ENCODE measurements at regions not wholly inside any gene's neighbourhood (a gene's known extent, or its start where the extent isn't known, plus 50 kb on each side); places are given as distances from the start of the nearest gene placed in this dataset.
"Not testable (repeated sequence)": the region's sequence is repeated elsewhere in the genome, so short reads cannot be mapped to it uniquely, and the experiment has no call there.

GRCh38 chr5:111615054-111615453, 102.7 kb upstream of the STARD4 start:
- Histone ChIP-seq H4K8ac (ENCODE audit: low read depth, low read length) (no peak overlapping the region), H3K4me2 (ENCODE audit: insufficient read depth, low read length, poor library complexity, severe bottlenecking) (no peak overlapping the region), H2BK12ac (ENCODE audit: low read length) (no peak overlapping the region), H3K18ac (ENCODE audit: low read length) (no peak overlapping the region), H2BK5ac (ENCODE audit: low read length) (no peak overlapping the region), H3K4me3 (ENCODE audit: low read length in 2 of 2) (no peak overlapping the region), H3K27ac (replicated peaks; ENCODE audit: low read length) (no peak overlapping the region), H4K91ac (ENCODE audit: low read depth, low read length, poor library complexity) (no peak overlapping the region), H3K9me3 (replicated peaks in 1 of 2; ENCODE audit: control insufficient read depth in 2 of 2, insufficient read depth in 1 of 2, low read depth in 1 of 2, low read length in 2 of 2) (no peaks in the 10 kb centered on the region), H2AK5ac (ENCODE audit: low read depth, low read length) (no peak overlapping the region), H3K14ac (ENCODE audit: low read length) (no peak overlapping the region), H3K79me1 (ENCODE audit: low read depth, low read length) (no peaks in the 10 kb centered on the region), H2BK120ac (ENCODE audit: low read depth, low read length) (no peak overlapping the region), H3K23ac (ENCODE audit: low read depth, low read length, poor library complexity) (no peak overlapping the region), H3K4ac (ENCODE audit: low read length) (no peak overlapping the region), H3K27me3 (ENCODE audit: control insufficient read depth in 3 of 3, insufficient read depth in 3 of 3, low read depth in 1 of 3, low read length in 3 of 3) (no peaks in the 10 kb centered on the region), H2AFZ (ENCODE audit: low read length) (no peak overlapping the region), H3K4me1 (ENCODE audit: control insufficient read depth in 2 of 2, insufficient read depth in 1 of 2, low read depth in 1 of 2, low read length in 2 of 2) (no peaks in the 10 kb centered on the region), H2BK15ac (ENCODE audit: low read length) (no peak overlapping the region), H3K9ac (ENCODE audit: low read depth, low read length, poor library complexity) (no peak overlapping the region), H3K36me3 (replicated peaks in 1 of 2; ENCODE audit: control insufficient read depth in 2 of 2, insufficient read depth in 2 of 2, low read length in 2 of 2) (no peaks in the 10 kb centered on the region)
- no CpG with 5 or more reads among the region's 1 CpG for WGBS, 2 donors (ENCODE audit: extremely low coverage in 2 of 2, insufficient read length in 2 of 2, insufficient replicate concordance in 1 of 2)
- DNase-seq (ENCODE audit: low spot score): no peak

- not testable (repeated sequence) for H3K27ac ChIP-seq (replicated peaks; ENCODE audit: low read length); H3K27me3 ChIP-seq (ENCODE audit: control insufficient read depth in 3 of 3, insufficient read depth in 3 of 3, low read depth in 1 of 3, low read length in 3 of 3); H4K91ac ChIP-seq (ENCODE audit: low read depth, low read length, poor library complexity); H3K79me1 ChIP-seq (ENCODE audit: low read depth, low read length); H2BK120ac ChIP-seq (ENCODE audit: low read depth, low read length); H3K23ac ChIP-seq (ENCODE audit: low read depth, low read length, poor library complexity); DNase-seq (ENCODE audit: low spot score); H4K8ac ChIP-seq (ENCODE audit: low read depth, low read length); H2AK5ac ChIP-seq (ENCODE audit: low read depth, low read length); H2BK12ac ChIP-seq (ENCODE audit: low read length); H3K18ac ChIP-seq (ENCODE audit: low read length); H2AFZ ChIP-seq (ENCODE audit: low read length); H2BK5ac ChIP-seq (ENCODE audit: low read length); H3K4ac ChIP-seq (ENCODE audit: low read length); H3K9me3 ChIP-seq (replicated peaks in 1 of 2; ENCODE audit: control insufficient read depth in 2 of 2, insufficient read depth in 1 of 2, low read depth in 1 of 2, low read length in 2 of 2); H3K4me3 ChIP-seq (ENCODE audit: low read length in 2 of 2); H3K36me3 ChIP-seq (replicated peaks in 1 of 2; ENCODE audit: control insufficient read depth in 2 of 2, insufficient read depth in 2 of 2, low read length in 2 of 2); H3K4me2 ChIP-seq (ENCODE audit: insufficient read depth, low read length, poor library complexity, severe bottlenecking); H3K14ac ChIP-seq (ENCODE audit: low read length); H2BK15ac ChIP-seq (ENCODE audit: low read length); H3K4me1 ChIP-seq (ENCODE audit: control insufficient read depth in 2 of 2, insufficient read depth in 1 of 2, low read depth in 1 of 2, low read length in 2 of 2); H3K9ac ChIP-seq (ENCODE audit: low read depth, low read length, poor library complexity)
- WGBS, 2 donors (ENCODE audit: extremely low coverage in 2 of 2, insufficient read length in 2 of 2, insufficient replicate concordance in 1 of 2): no CpG with 5 or more reads among the region's 32 CpGs
Measured at GRCh38 chr5:111612013-111612630, 99.8 kb upstream of the STARD4 start.

- Histone ChIP-seq H3K79me1 (ENCODE audit: low read depth, low read length) (no peaks in the 10 kb centered on the region), H2AK5ac (ENCODE audit: low read depth, low read length) (no peak overlapping the region), H2BK5ac (ENCODE audit: low read length) (no peak overlapping the region), H3K18ac (ENCODE audit: low read length) (no peak overlapping the region), H2AFZ (ENCODE audit: low read length) (no peak overlapping the region), H3K9ac (ENCODE audit: low read depth, low read length, poor library complexity) (no peak overlapping the region), H3K9me3 (replicated peaks in 1 of 2; ENCODE audit: control insufficient read depth in 2 of 2, insufficient read depth in 1 of 2, low read depth in 1 of 2, low read length in 2 of 2) (no peaks in the 10 kb centered on the region), H3K27me3 (ENCODE audit: control insufficient read depth in 3 of 3, insufficient read depth in 3 of 3, low read depth in 1 of 3, low read length in 3 of 3) (no peaks in the 10 kb centered on the region), H3K4me1 (ENCODE audit: control insufficient read depth in 2 of 2, insufficient read depth in 1 of 2, low read depth in 1 of 2, low read length in 2 of 2) (peaks cover 3 to 4% of the 10 kb centered on the region in 2 donors), H3K4ac (ENCODE audit: low read length) (no peak overlapping the region), H4K8ac (ENCODE audit: low read depth, low read length) (no peak overlapping the region), H2BK120ac (ENCODE audit: low read depth, low read length) (no peak overlapping the region), H3K23ac (ENCODE audit: low read depth, low read length, poor library complexity) (no peak overlapping the region), H3K14ac (ENCODE audit: low read length) (no peak overlapping the region), H3K4me2 (ENCODE audit: insufficient read depth, low read length, poor library complexity, severe bottlenecking) (no peak overlapping the region), H4K91ac (ENCODE audit: low read depth, low read length, poor library complexity) (no peak overlapping the region), H2BK12ac (ENCODE audit: low read length) (no peak overlapping the region), H3K4me3 (ENCODE audit: low read length in 2 of 2) (no peak overlapping the region), H3K27ac (replicated peaks; ENCODE audit: low read length) (no peak overlapping the region), H2BK15ac (ENCODE audit: low read length) (no peak overlapping the region), H3K36me3 (replicated peaks in 1 of 2; ENCODE audit: control insufficient read depth in 2 of 2, insufficient read depth in 2 of 2, low read length in 2 of 2) (no peaks in the 10 kb centered on the region)
- no peak for DNase-seq (ENCODE audit: low spot score)
- no CpG with 5 or more reads among the region's 2 CpGs for WGBS, 2 donors (ENCODE audit: extremely low coverage in 2 of 2, insufficient read length in 2 of 2, insufficient replicate concordance in 1 of 2)
Measured at GRCh38 chr5:111606194-111606593, 93.9 kb upstream of the STARD4 start.

- Histone ChIP-seq H3K4me2 (ENCODE audit: insufficient read depth, low read length, poor library complexity, severe bottlenecking) (no peak overlapping the region), H2AFZ (ENCODE audit: low read length) (no peak overlapping the region), H3K14ac (ENCODE audit: low read length) (no peak overlapping the region), H3K23ac (ENCODE audit: low read depth, low read length, poor library complexity) (no peak overlapping the region), H2BK120ac (ENCODE audit: low read depth, low read length) (no peak overlapping the region), H3K9ac (ENCODE audit: low read depth, low read length, poor library complexity) (no peak overlapping the region), H3K4ac (ENCODE audit: low read length) (no peak overlapping the region), H2BK12ac (ENCODE audit: low read length) (no peak overlapping the region), H3K9me3 (replicated peaks in 1 of 2; ENCODE audit: control insufficient read depth in 2 of 2, insufficient read depth in 1 of 2, low read depth in 1 of 2, low read length in 2 of 2) (no peaks in the 10 kb centered on the region), H2BK15ac (ENCODE audit: low read length) (no peak overlapping the region), H2BK5ac (ENCODE audit: low read length) (no peak overlapping the region), H3K4me3 (ENCODE audit: low read length in 2 of 2) (no peak overlapping the region), H3K36me3 (replicated peaks in 1 of 2; ENCODE audit: control insufficient read depth in 2 of 2, insufficient read depth in 2 of 2, low read length in 2 of 2) (no peaks in the 10 kb centered on the region), H4K8ac (ENCODE audit: low read depth, low read length) (no peak overlapping the region), H3K4me1 (ENCODE audit: control insufficient read depth in 2 of 2, insufficient read depth in 1 of 2, low read depth in 1 of 2, low read length in 2 of 2) (peaks cover 4 to 9% of the 10 kb centered on the region in 2 donors), H3K79me1 (ENCODE audit: low read depth, low read length) (no peaks in the 10 kb centered on the region), H2AK5ac (ENCODE audit: low read depth, low read length) (no peak overlapping the region), H3K27ac (replicated peaks; ENCODE audit: low read length) (no peak overlapping the region), H3K27me3 (ENCODE audit: control insufficient read depth in 3 of 3, insufficient read depth in 3 of 3, low read depth in 1 of 3, low read length in 3 of 3) (no peaks in the 10 kb centered on the region), H4K91ac (ENCODE audit: low read depth, low read length, poor library complexity) (no peak overlapping the region), H3K18ac (ENCODE audit: low read length) (no peak overlapping the region)
- DNase-seq (ENCODE audit: low spot score): no peak
- no CpG with 5 or more reads among the region's 2 CpGs for WGBS, 2 donors (ENCODE audit: extremely low coverage in 2 of 2, insufficient read length in 2 of 2, insufficient replicate concordance in 1 of 2)
Measured at GRCh38 chr5:111603446-111603827, 91.1 kb upstream of the STARD4 start.
